HCT116 (cell line): ENCODE measurements at regions not wholly inside any gene's neighbourhood (a gene's known extent, or its start where the extent isn't known, plus 50 kb on each side); places are given as distances from the start of the nearest gene placed in this dataset.

Experiments used
- ATAC-seq: fragments of 200-7000 bp; cut with Tn5 transposase; 2 replicates; pipeline ENCODE4 v1.9.1; 2020; ENCODE audit warnings: mild to moderate bottlenecking, moderate library complexity
- BruUV-seq: library from RNA; stranded (reverse); fragments of 400-500 nt; replicated peaks from 2 replicates; lab custom pipeline; 2021; lab: Mats Ljungman, UMichigan
- CTCF ChIA-PET: fragments of 300-600 bp; sonication (Branson Sonifier 250); formaldehyde crosslinking; loops from one replicate; lab custom pipeline; 2021; ENCODE audit warnings: antibody characterized with exemption; lab: Charles Lee
- POLR2A ChIA-PET: fragments of 300-600, 350-600 bp; sonication (Branson Sonifier 250); formaldehyde crosslinking; loops from one replicate; lab custom pipeline; 2021; ENCODE audit warnings: antibody characterized with exemption; lab: Charles Lee
- RAD21 ChIA-PET, 2 experiments: fragments of 300-600 bp; sonication (Branson Sonifier 250); formaldehyde crosslinking; loops; one replicate each; lab custom pipeline; 2023; ENCODE audit warnings: low total read pairs in 2 of 2; ENCODE audit not compliant: uncharacterized antibody in 2 of 2, unreplicated experiment in 2 of 2, low non-redundant PET in 1 of 2; lab: Charles Lee
- DNase-seq: peaks from one replicate; pipeline ENCODE4 v3.0.0-alpha.2; 2010; ENCODE audit warnings: low read depth, low spot score
- H2AFZ ChIP-seq: fragments of 200-600 bp; shearing (Covaris generic), sonication (generic); 2 replicates; pipeline ENCODE4 v1.6.1; 2017; ENCODE audit warnings: low read depth, mixed run types, mixed read lengths, antibody characterized with exemption, low read length; ENCODE audit not compliant: poor library complexity, severe bottlenecking
- H3K27ac ChIP-seq: 2 replicates; pipeline ENCODE4 v1.5.1; 2012; ENCODE audit warnings: low read depth, low read length
- H3K27me3 ChIP-seq: fragments of 200-600 bp; sonication (generic); 2 replicates; pipeline ENCODE4 v1.6.1; 2016; ENCODE audit warnings: mixed run types, low read length, mixed read lengths; ENCODE audit not compliant: insufficient read depth
- H3K36me3 ChIP-seq, 2 experiments: fragments of 200-500 bp in 1 of 2; fragments of 200-600 bp in 1 of 2; sonication (Bioruptor generic) in 1 of 2; sonication (generic) in 1 of 2; 2 replicates each; pipeline versions ENCODE4 v1.5.1 to v1.6.1; 2014 to 2016; ENCODE audit warnings: low read length in 2 of 2, inconsistent platforms in 1 of 2, mixed read lengths in 1 of 2, mixed run types in 1 of 2; ENCODE audit not compliant: insufficient read depth in 2 of 2, control insufficient read depth in 1 of 2
- H3K4me1 ChIP-seq, 2 experiments: fragments of 200-600 bp in 1 of 2; sonication (generic) in 1 of 2; 2 replicates each; pipeline versions ENCODE4 v1.5.1 to v1.6.1; 2012 to 2017; ENCODE audit warnings: low read length in 2 of 2, inconsistent platforms in 1 of 2, mild to moderate bottlenecking in 1 of 2, mixed read lengths in 1 of 2, mixed run types in 1 of 2, moderate library complexity in 1 of 2; ENCODE audit not compliant: insufficient read depth in 2 of 2, control insufficient read depth in 1 of 2
- H3K4me2 ChIP-seq: fragments of 200-600 bp; sonication (generic); 2 replicates; pipeline ENCODE4 v1.6.1; 2017; ENCODE audit warnings: mixed run types, low read length, mixed read lengths
- H3K4me3 ChIP-seq, 2 experiments: fragments of 200-600 bp in 1 of 2; sonication (generic) in 1 of 2; replicated peaks in 1 of 2; 2 replicates each; pipeline ENCODE4 v1.5.1; 2011 to 2016; ENCODE audit warnings: low read length in 2 of 2, control low read depth in 1 of 2, low read depth in 1 of 2, mild to moderate bottlenecking in 1 of 2, mixed read lengths in 1 of 2, mixed run types in 1 of 2
- H3K79me2 ChIP-seq: fragments of 200-600 bp; sonication (generic); 2 replicates; pipeline ENCODE4 v1.6.1; 2017; ENCODE audit warnings: mild to moderate bottlenecking, mixed run types, low read length, moderate library complexity, mixed read lengths; ENCODE audit not compliant: insufficient read depth
- H3K9ac ChIP-seq: fragments of 200-600 bp; sonication (generic); 2 replicates; pipeline ENCODE4 v1.6.1; 2016; ENCODE audit warnings: low read length, mixed read lengths
- H3K9me2 ChIP-seq: fragments of 200-600 bp; sonication (generic), shearing (Covaris generic); 2 replicates; pipeline ENCODE4 v1.6.1; 2017; ENCODE audit warnings: mixed run types, mild to moderate bottlenecking, moderate library complexity; ENCODE audit not compliant: insufficient read depth
- H3K9me3 ChIP-seq, 2 experiments: fragments of 200-500 bp in 1 of 2; fragments of 200-600 bp in 1 of 2; sonication (Bioruptor generic) in 1 of 2; sonication (generic) in 1 of 2; 2 replicates each; pipeline ENCODE4 v1.6.1; 2014 to 2017; ENCODE audit warnings: low read length in 2 of 2, mixed read lengths in 2 of 2, inconsistent platforms in 1 of 2, low read depth in 1 of 2, mild to moderate bottlenecking in 1 of 2, mixed run types in 1 of 2, moderate library complexity in 1 of 2; ENCODE audit not compliant: control insufficient read depth in 1 of 2, insufficient read depth in 1 of 2
- H4K20me1 ChIP-seq: fragments of 200-600 bp; sonication (generic), shearing (Covaris generic); 2 replicates; pipeline ENCODE4 v1.6.1; 2017; ENCODE audit warnings: mixed run types, mild to moderate bottlenecking, moderate library complexity; ENCODE audit not compliant: insufficient read depth
- ATF3 ChIP-seq: IDR thresholded peaks from 2 replicates; pipeline ENCODE4 v1.6.1; 2012
- CBX3 ChIP-seq: IDR thresholded peaks from 2 replicates; pipeline ENCODE4 v1.6.1; 2012; ENCODE audit warnings: low read depth
- CEBPB ChIP-seq: IDR thresholded peaks from 2 replicates; pipeline ENCODE4 v1.6.1; 2012; ENCODE audit warnings: low read depth
- EGR1 ChIP-seq: IDR thresholded peaks from 2 replicates; pipeline ENCODE4 v1.6.1; 2012; ENCODE audit warnings: low read depth
- ELF1 ChIP-seq: IDR thresholded peaks from 2 replicates; pipeline ENCODE4 v1.6.1; 2012; ENCODE audit warnings: low read depth, borderline replicate concordance
- EZH2phosphoT487 ChIP-seq: fragments of 200-600 bp; IDR thresholded peaks from 2 replicates; pipeline ENCODE4 v1.6.1; 2018; ENCODE audit warnings: antibody characterized with exemption, borderline replicate concordance
- MAX ChIP-seq: IDR thresholded peaks from 2 replicates; pipeline ENCODE4 v1.6.1; 2012
- POLR2A ChIP-seq: IDR thresholded peaks from 2 replicates; pipeline ENCODE4 v1.7.0; 2011; ENCODE audit warnings: borderline replicate concordance; ENCODE audit not compliant: insufficient read depth, insufficient read length; ENCODE audit errors: extremely low read depth
- POLR2AphosphoS5 ChIP-seq: IDR thresholded peaks from 2 replicates; pipeline ENCODE4 v1.6.1; 2011; ENCODE audit warnings: mild to moderate bottlenecking, low read depth, low read length, moderate library complexity
- REST ChIP-seq: IDR thresholded peaks from 2 replicates; pipeline ENCODE4 v1.6.1; 2012; ENCODE audit warnings: low read depth
- SP1 ChIP-seq: IDR thresholded peaks from 2 replicates; pipeline ENCODE4 v1.6.1; 2012; ENCODE audit warnings: low read depth
- TCF7L2 ChIP-seq: IDR thresholded peaks from 2 replicates; pipeline ENCODE4 v1.7.0; 2011; ENCODE audit warnings: borderline replicate concordance, inconsistent platforms; ENCODE audit not compliant: insufficient read depth, insufficient read length; ENCODE audit errors: extremely low read depth
- ZFX ChIP-seq: fragments of 450-650 bp; IDR thresholded peaks from 2 replicates; pipeline ENCODE4 v1.6.1; 2017
- ZNF274 ChIP-seq: fragments of 200-500 bp; sonication (Bioruptor generic); IDR thresholded peaks from 2 replicates; pipeline ENCODE4 v1.6.1; 2014; ENCODE audit warnings: mild to moderate bottlenecking, low read depth, low read length, inconsistent platforms
- intact Hi-C: fragments of 100-400 bp; cut with micrococcal nuclease; formaldehyde crosslinking; loops from 2 replicates; pipeline ENCODE4 v1.10.0; 2022

GRCh38 chr7:140232957-140233917 lies 56.5 kb upstream of the KDM7A start:
- BruUV-seq, result no TSS peak
- Histone ChIP-seq H3K9me2 (no peaks in the 10 kb centered on the region), H3K27me3 (no peaks in the 10 kb centered on the region), H3K4me1 (peaks cover 6 to 16% of the 10 kb centered on the region in 2 experiments; a peak in 3 of 4 replicates), H3K27ac (no peak overlapping the region), H3K36me3 (no peaks in the 10 kb centered on the region), H4K20me1 (no peaks in the 10 kb centered on the region), H3K79me2 (no peaks in the 10 kb centered on the region), H2AFZ (no peak overlapping the region), H3K9ac (no peak overlapping the region), H3K4me3 (no peak overlapping the region), H3K9me3 (no peaks in the 10 kb centered on the region), H3K4me2 (no peak overlapping the region)
- TF ChIP-seq POLR2AphosphoS5 (no peak), TCF7L2 (no peak), EZH2phosphoT487 (no peak)
- DNase-seq (no peak), ATAC-seq (no peak)
- intact Hi-C loops, result no loop called here
- ChIA-PET CTCF (no interaction called here), POLR2A (interaction anchor here (0.8 kb wide), 1 partner anchor 9 kb away, joined by 4 read pairs; no protein-coding TSS in a partner anchor), RAD21 (no interaction called here)

GRCh38 chr7:140231771-140232491 lies 55.1 kb upstream of the KDM7A start:
- no peaks in the 10 kb centered on the region for H3K9me2 ChIP-seq
- no peak for DNase-seq
- intact Hi-C loops, result no loop called here
- no peak overlapping the region for H3K27ac ChIP-seq
- H3K9ac ChIP-seq, result peak overlapping the region; percentile 51; the same call in 1 of the 2 replicates
- H3K36me3 ChIP-seq, result no peaks in the 10 kb centered on the region
- peak overlapping the region; percentile 91 for H3K4me2 ChIP-seq
- H2AFZ ChIP-seq, result peak overlapping the region; percentile 75
- ChIA-PET CTCF (no interaction called here), RAD21 (no interaction called here), POLR2A (no interaction called here)
- peak overlapping the region; percentile 46 to 55 for H3K4me3 ChIP-seq
- BruUV-seq, result no TSS peak
- ATAC-seq, result peak; percentile 59
- peaks cover 6 to 16% of the 10 kb centered on the region in 2 experiments; a peak in 3 of 4 replicates for H3K4me1 ChIP-seq
- no peaks in the 10 kb centered on the region for H3K27me3 ChIP-seq
- H4K20me1 ChIP-seq, result no peaks in the 10 kb centered on the region
- H3K79me2 ChIP-seq, result no peaks in the 10 kb centered on the region
- H3K9me3 ChIP-seq, result no peaks in the 10 kb centered on the region
- no peak for TF ChIP-seq ATF3
- 0 out of 2 replicates have a peak, but pooled peaks have one; percentile 40 for TF ChIP-seq CBX3
- no peak for TF ChIP-seq EGR1
- no peak for TF ChIP-seq ELF1
- no peak for TF ChIP-seq SP1
- no peak for TF ChIP-seq ZFX
- no peak for TF ChIP-seq REST
- peak; percentile 73; the same call in 1 of the 2 replicates for TF ChIP-seq MAX
- no peak for TF ChIP-seq CEBPB
- TF ChIP-seq POLR2AphosphoS5, result no peak
- TF ChIP-seq TCF7L2, result no peak
- no peak for TF ChIP-seq POLR2A
- no peak for TF ChIP-seq ZNF274
